GM13977 (cell line): ENCODE measurements at regions not wholly inside any gene's neighbourhood (a gene's known extent, or its start where the extent isn't known, plus 50 kb on each side); places are given as distances from the start of the nearest gene placed in this dataset.

ENCODE experiments used
- DNase-seq: peaks from one replicate; pipeline ENCODE4 v3.0.0; 2012; ENCODE audit warnings: low spot score
- CTCF ChIP-seq: IDR thresholded peaks from 2 replicates; pipeline ENCODE4 v1.5.1; 2012; ENCODE audit warnings: mild to moderate bottlenecking, control low read depth; ENCODE audit not compliant: insufficient read depth; ENCODE audit errors: extremely low read depth, missing control alignments
- in situ Hi-C: fragments of 300-500 bp; cut with MboI; formaldehyde crosslinking; loops from one replicate; pipeline ENCODE4 v1.12.0; 2022; ENCODE audit warnings: low sequenced_read_pairs, low pct_unique_long_range_greater_than_20kb, mixed read lengths, inconsistent platforms; ENCODE audit not compliant: unreplicated experiment

GRCh38 chr18:66167829-66168684 is 417.2 kb downstream of the CDH7 start:
- TF ChIP-seq CTCF = no peak
- no peak for DNase-seq
- in situ Hi-C loops = no loop called here

- no peak for TF ChIP-seq CTCF
- DNase-seq = no peak
- in situ Hi-C loops = no loop called here
These were observed 409.2 kb downstream of the CDH7 start for GRCh38 chr18:66160007-66160406.

GRCh38 chr18:66159451-66159850 is 408.6 kb downstream of the CDH7 start:
- in situ Hi-C loops = no loop called here
- TF ChIP-seq CTCF = no peak
- no peak for DNase-seq

GRCh38 chr18:66156946-66157687 is 406.3 kb downstream of the CDH7 start:
- DNase-seq = peak; percentile 10
- no peak for TF ChIP-seq CTCF
- in situ Hi-C loops = no loop called here

- no peak for TF ChIP-seq CTCF
These were observed 399.8 kb downstream of the CDH7 start for GRCh38 chr18:66150650-66151049.

GRCh38 chr18:66143029-66143428 is 392.2 kb downstream of the CDH7 start:
- DNase-seq = no peak
- in situ Hi-C loops = no loop called here
- no peak for TF ChIP-seq CTCF

More at GRCh38 chr18:66150650-66151049, 399.8 kb downstream of the CDH7 start:
- in situ Hi-C loops = no loop called here
- DNase-seq = no peak
